Heart left ventricle (tissue), 16 donors: ENCODE measurements at regions not wholly inside any gene's neighbourhood (a gene's known extent, or its start where the extent isn't known, plus 50 kb on each side); places are given as distances from the start of the nearest gene placed in this dataset.

ENCODE experiments used
- ATAC-seq, 4 donors: fragments of 200-7000 bp; cut with Tn5 transposase; one replicate each; pipeline ENCODE4 v1.9.1; 2020 to 2022; ENCODE audit warnings: moderate library complexity in 4 of 4, mild to moderate bottlenecking in 3 of 4, moderate number of reproducible peaks in 1 of 4
- DNase-seq, 5 donors: peaks; one replicate each; pipeline ENCODE4 v3.0.0-alpha.2; 2020
- H3K27ac ChIP-seq, 12 donors: fragments of 200-600 bp; sonication (generic) in 4 of 12; one replicate each; pipeline versions ENCODE4 v1.5.0 to v1.8.0; 2016 to 2022; ENCODE audit warnings: mild to moderate bottlenecking in 2 of 12
- H3K27me3 ChIP-seq, 9 donors: fragments of 200-600 bp; sonication (generic) in 2 of 9; one replicate each; pipeline versions ENCODE4 v1.5.1 to v1.8.0; 2016 to 2022; ENCODE audit warnings: mild to moderate bottlenecking in 3 of 9
- H3K36me3 ChIP-seq, 9 donors: fragments of 200-600 bp; sonication (generic) in 2 of 9; one replicate each; pipeline versions ENCODE4 v1.5.0 to v1.8.0; 2018 to 2022; ENCODE audit warnings: mild to moderate bottlenecking in 2 of 9
- H3K4me1 ChIP-seq, 12 donors: fragments of 200-600 bp; sonication (generic) in 4 of 12; one replicate each; pipeline versions ENCODE4 v1.5.0 to v1.8.0; 2016 to 2022; ENCODE audit warnings: mild to moderate bottlenecking in 3 of 12
- H3K4me3 ChIP-seq, 12 donors: fragments of 200-600 bp; sonication (generic) in 4 of 12; one replicate each; pipeline versions ENCODE4 v1.5.0 to v1.8.0; 2017 to 2022; ENCODE audit warnings: mild to moderate bottlenecking in 9 of 12, moderate library complexity in 4 of 12
- H3K9me3 ChIP-seq, 12 donors: fragments of 200-600 bp; sonication (generic) in 4 of 12; one replicate each; pipeline versions ENCODE4 v1.5.0 to v1.8.0; 2016 to 2022; ENCODE audit warnings: mild to moderate bottlenecking in 1 of 12
- POLR2A ChIP-seq, 2 donors: fragments of 450-650 bp; IDR thresholded peaks; one replicate each; pipeline ENCODE4 v1.6.1; 2017; ENCODE audit warnings: antibody characterized with exemption in 2 of 2, mild to moderate bottlenecking in 2 of 2, moderate library complexity in 2 of 2
- WGBS, 4 donors: extraction: QIAGEN DNeasy Blood & Tissue Kit in 2 of 4; methylation state at CpG; one replicate each; pipeline versions ENCODE4 v1.1.5 to v1.1.7; 2013 to 2018; 5-methylcytosine and 5-hydroxymethylcytosine counted together
- intact Hi-C, 10 donors: fragments of 100-400 bp; cut with DNase I; formaldehyde crosslinking; loops; one replicate each; pipeline versions ENCODE4 v1.11.1 to v1.14.2; 2022
- TF ChIP-seq, protein P1 (sequence below), 12 donors: fragments of 200-600 bp; sonication (generic) in 4 of 12; IDR thresholded peaks; one replicate each; pipeline versions ENCODE4 v1.5.0 to v1.8.0; 2018 to 2022; ENCODE audit warnings: antibody characterized with exemption in 12 of 12, mild to moderate bottlenecking in 5 of 12
- donor health status: ischemic (EF 13 %, LVEDD 7.1; RV severe dilation, severe dysfunction).
- donor health status: healthy with polysubstance abuse.
- donor health status: DM: no; HTN: yes; CAD: no.
- donor health status: DM: no; HTN: no; CAD: no.
- donor health status: ischemic (EF 25% LVEDD 6.9; RV normal size, moderate dysfunction).
- donor health status: ischemic (EF 25% LVEDD 5.7; RV mildly dilated, moderate dysfunction).
- donor health status: healthy.
- donor health status: DM: yes; HTN: yes; CAD: no.
- donor health status: ischemic (EF 35%, LVEDD 5.7; RV mildly dilated, moderate dysfunction).
- donor health status: nonischemic (EF 11% LVEDD 7.7; RV severe dilation, severe dysfunction).
- donor health status: DM: yes; HTN: yes; CAD: no.
- donor health status: PGD.
- donor health status: ischemic (EF 29% LVEDD 5.4; RV normal size, mild dysfunction).
- donor health status: nonischemic (EF 23%, LVEDD 6.1; RV moderate dilation, normal function).

DNA sequence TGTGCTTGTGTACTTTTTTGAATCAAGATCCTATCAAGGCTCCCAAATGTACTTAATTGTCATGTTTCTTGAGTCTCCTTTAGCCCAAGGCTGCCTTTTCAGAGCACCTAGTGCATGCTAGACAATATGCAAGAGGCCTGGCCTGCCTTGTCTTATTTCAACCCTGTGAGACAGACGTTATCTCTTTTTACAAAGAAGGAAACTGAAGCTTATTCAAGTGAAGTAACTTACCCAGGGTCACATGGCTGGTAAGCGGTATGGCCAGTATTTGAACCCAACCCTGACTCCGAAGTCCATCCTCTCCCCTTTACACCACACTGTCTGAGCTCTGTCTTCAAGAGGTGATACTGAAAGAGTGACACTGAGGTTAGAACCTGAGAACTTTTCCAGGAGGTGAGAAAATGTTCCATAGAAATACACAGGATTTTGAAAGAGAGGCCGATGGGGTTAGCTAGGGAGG lies 505.1 kb downstream of the FOXO1 start:
- DNase-seq: no peak
- Histone ChIP-seq H3K27ac (no peak overlapping the region), H3K4me3 (no peak overlapping the region), H3K27me3 (no peaks in the 10 kb centered on the region), H3K4me1 (peaks cover 0 to 17% (median 0%) of the 10 kb centered on the region in 12 donors), H3K36me3 (no peaks in the 10 kb centered on the region), H3K9me3 (no peaks in the 10 kb centered on the region)
- intact Hi-C loops: no loop called here
- ATAC-seq: no peak
- no peak for TF ChIP-seq POLR2A (IDR thresholded peaks at IDR 0.05)
- TF ChIP-seq, protein P1, sequence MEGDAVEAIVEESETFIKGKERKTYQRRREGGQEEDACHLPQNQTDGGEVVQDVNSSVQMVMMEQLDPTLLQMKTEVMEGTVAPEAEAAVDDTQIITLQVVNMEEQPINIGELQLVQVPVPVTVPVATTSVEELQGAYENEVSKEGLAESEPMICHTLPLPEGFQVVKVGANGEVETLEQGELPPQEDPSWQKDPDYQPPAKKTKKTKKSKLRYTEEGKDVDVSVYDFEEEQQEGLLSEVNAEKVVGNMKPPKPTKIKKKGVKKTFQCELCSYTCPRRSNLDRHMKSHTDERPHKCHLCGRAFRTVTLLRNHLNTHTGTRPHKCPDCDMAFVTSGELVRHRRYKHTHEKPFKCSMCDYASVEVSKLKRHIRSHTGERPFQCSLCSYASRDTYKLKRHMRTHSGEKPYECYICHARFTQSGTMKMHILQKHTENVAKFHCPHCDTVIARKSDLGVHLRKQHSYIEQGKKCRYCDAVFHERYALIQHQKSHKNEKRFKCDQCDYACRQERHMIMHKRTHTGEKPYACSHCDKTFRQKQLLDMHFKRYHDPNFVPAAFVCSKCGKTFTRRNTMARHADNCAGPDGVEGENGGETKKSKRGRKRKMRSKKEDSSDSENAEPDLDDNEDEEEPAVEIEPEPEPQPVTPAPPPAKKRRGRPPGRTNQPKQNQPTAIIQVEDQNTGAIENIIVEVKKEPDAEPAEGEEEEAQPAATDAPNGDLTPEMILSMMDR (IDR thresholded peaks at IDR 0.05): no peak
- 91 to 97% (median 94%) methylated on average over 4 of the region's 4 CpGs for WGBS, 4 donors

DNA sequence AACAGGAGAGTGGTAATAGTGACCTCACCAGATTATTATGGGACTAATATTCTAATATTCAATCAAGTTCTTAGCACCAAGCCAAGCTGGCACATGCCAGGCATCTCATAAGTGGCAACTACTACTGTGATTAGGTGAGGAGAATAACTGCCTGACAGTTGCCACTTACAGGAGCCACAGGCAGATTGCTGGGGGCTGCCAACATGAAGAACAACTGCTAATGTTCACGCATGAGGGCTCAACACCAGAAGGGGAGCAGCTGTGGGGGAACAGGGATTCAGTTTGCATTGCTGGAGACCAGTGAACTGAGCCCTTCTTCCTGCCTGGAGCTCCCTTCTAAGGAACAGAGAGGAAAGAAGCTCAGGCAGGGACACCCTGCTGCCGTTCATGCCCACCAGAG lies 504.5 kb downstream of the FOXO1 start:
- no peaks in the 10 kb centered on the region for H3K9me3 ChIP-seq
- H3K36me3 ChIP-seq: no peaks in the 10 kb centered on the region
- H3K4me3 ChIP-seq: no peak overlapping the region
- TF ChIP-seq, protein P1 (IDR thresholded peaks at IDR 0.05): no peak
- no peak for TF ChIP-seq POLR2A (IDR thresholded peaks at IDR 0.05)
- H3K27ac ChIP-seq: no peak overlapping the region
- DNase-seq (no peak), ATAC-seq (peak in 3 of 4 donors; percentile 44 to 83 (median 52))
- H3K27me3 ChIP-seq: no peaks in the 10 kb centered on the region
- WGBS, 4 donors: 77 to 85% (median 79%) methylated on average over 2 of the region's 2 CpGs
- intact Hi-C loops: no loop called here
- H3K4me1 ChIP-seq: peaks cover 0 to 17% (median 0%) of the 10 kb centered on the region in 12 donors

DNA sequence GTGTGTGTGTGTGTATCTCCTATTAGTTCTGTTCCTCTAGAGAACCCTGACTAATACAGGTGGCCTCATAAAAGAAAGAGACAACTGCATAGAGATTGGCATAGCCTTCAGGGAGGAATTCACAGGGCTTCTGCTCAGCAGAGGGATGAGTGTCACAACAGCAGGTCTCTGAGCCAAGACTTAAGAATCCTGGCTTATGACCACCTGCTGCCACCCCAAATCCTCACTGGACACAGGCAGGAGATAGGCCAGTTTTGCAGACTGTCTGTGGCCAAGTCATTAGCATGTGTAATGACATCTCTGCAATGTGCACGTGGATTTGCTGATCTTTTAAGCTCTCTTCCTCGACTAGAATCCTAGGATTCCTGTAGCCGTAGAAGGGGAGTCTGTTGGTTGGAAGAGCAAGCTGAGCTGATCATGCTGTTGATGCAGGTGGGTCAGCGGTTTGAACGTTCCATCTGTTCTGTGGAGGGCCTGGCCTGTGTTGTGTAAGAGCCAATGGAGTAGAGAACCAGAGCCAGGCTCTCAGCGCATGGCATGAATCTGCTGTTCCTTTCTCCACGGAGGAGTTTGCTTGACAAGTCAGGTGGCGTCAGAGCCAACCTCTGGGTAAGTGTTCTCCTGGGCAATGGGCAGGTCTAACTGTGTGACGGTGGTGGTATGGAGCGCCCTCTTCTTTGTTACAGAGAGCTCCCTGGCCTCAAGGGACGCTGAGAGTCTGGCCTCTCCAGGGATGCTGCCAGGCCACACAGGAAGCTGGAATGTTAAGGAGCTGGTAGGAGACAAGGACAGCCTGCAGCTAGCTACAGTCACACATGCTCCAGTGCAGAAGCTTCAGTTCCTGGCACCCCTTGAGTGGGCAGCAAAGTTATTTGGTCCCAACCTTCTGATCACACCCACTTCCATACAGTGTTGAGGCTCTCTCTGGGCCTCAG lies 503.1 kb downstream of the FOXO1 start:
- 87 to 91% (median 89%) methylated on average over 9 to 11 of the region's 11 CpGs for WGBS, 4 donors
- intact Hi-C loops: no loop called here
- H3K4me1 ChIP-seq: peaks cover 0 to 17% (median 0%) of the 10 kb centered on the region in 12 donors
- no peaks in the 10 kb centered on the region for H3K27me3 ChIP-seq
- H3K27ac ChIP-seq: no peak overlapping the region
- DNase-seq: no peak
- TF ChIP-seq, protein P1 (IDR thresholded peaks at IDR 0.05): no peak
- TF ChIP-seq POLR2A (IDR thresholded peaks at IDR 0.05): no peak
- no peaks in the 10 kb centered on the region for H3K36me3 ChIP-seq
- ATAC-seq: peak in 2 of 4 donors; percentile 19 to 47
- no peaks in the 10 kb centered on the region for H3K9me3 ChIP-seq
- no peak overlapping the region for H3K4me3 ChIP-seq

DNA sequence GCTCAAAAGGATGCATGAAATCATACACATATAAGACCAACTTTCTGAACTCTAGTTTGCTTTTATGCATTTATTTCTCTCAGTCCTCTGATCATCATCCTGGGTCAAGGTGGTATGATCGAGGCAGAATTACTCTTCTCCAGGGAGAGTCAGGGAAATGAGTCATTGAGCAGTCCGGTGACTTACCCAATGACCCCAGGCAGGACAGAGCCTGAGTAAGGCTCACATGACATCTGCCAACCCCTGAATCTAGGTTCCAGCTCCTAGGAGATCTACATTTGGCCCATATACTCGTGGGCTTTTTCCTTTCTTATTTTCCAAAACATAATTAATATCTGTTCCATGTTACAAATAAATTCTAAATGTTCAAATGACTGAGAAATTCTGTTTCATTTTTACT lies 502.3 kb downstream of the FOXO1 start:
- Histone ChIP-seq H3K4me1 (peaks cover 0 to 17% (median 0%) of the 10 kb centered on the region in 12 donors), H3K4me3 (no peak overlapping the region), H3K9me3 (no peaks in the 10 kb centered on the region), H3K36me3 (no peaks in the 10 kb centered on the region), H3K27ac (no peak overlapping the region), H3K27me3 (no peaks in the 10 kb centered on the region)
- TF ChIP-seq, protein P1 (IDR thresholded peaks at IDR 0.05): no peak
- TF ChIP-seq POLR2A (IDR thresholded peaks at IDR 0.05): no peak
- 52 to 65% (median 59%) methylated on average over 3 of the region's 3 CpGs for WGBS, 4 donors
- DNase-seq: no peak
- intact Hi-C loops: no loop called here
- ATAC-seq: no peak
